C4-2B (cell line): ENCODE measurements at regions not wholly inside any gene's neighbourhood (a gene's known extent, or its start where the extent isn't known, plus 50 kb on each side); places are given as distances from the start of the nearest gene placed in this dataset.

Experiments used
- CTCF ChIP-seq: fragments of 450-650 bp; conservative IDR thresholded peaks from 2 replicates; pipeline ENCODE4 v1.5.1; 2017; ENCODE audit warnings: mild to moderate bottlenecking
- ZFX ChIP-seq: fragments of 450-650 bp; IDR thresholded peaks from 2 replicates; pipeline ENCODE4 v1.6.1; 2017

GRCh38 chrX:110569506-110569905, 210.9 kb downstream of the RTL9 start:
- TF ChIP-seq CTCF (no peak), ZFX (no peak)
